B cell (primary cell): ENCODE measurements at regions not wholly inside any gene's neighbourhood (a gene's known extent, or its start where the extent isn't known, plus 50 kb on each side); places are given as distances from the start of the nearest gene placed in this dataset. TPM values are rescaled to one million over a fixed set of nuclear protein-coding genes. Genes with fewer than 3 reads are reported as not detected.

Source experiments
- ATAC-seq: fragments of 200-7000 bp; cut with Tn5 transposase; one replicate; pipeline ENCODE4 v1.10.0; 2021; ENCODE audit warnings: low read depth, mild to moderate bottlenecking, moderate number of reproducible peaks, moderate library complexity
- CTCF ChIA-PET: fragments of 350-600 bp; sonication (Branson Sonifier 250); formaldehyde crosslinking; loops from one replicate; lab custom pipeline; 2021; ENCODE audit warnings: antibody characterized with exemption, inconsistent platforms; lab: Charles Lee
- POLR2A ChIA-PET: fragments of 350-600 bp; sonication (Branson Sonifier 250); formaldehyde crosslinking; loops from one replicate; lab custom pipeline; 2021; ENCODE audit warnings: antibody characterized with exemption; lab: Charles Lee
- DNase-seq: peaks from one replicate; pipeline ENCODE4 v3.0.0; 2013
- H2AFZ ChIP-seq: 2 replicates; pipeline ENCODE4 v1.6.1; 2012; ENCODE audit warnings: mild to moderate bottlenecking, low read depth, low read length; ENCODE audit not compliant: insufficient read depth, poor library complexity, severe bottlenecking
- H3K27ac ChIP-seq, 2 donors: 1 replicate in 1 of 2; 2 replicates in 1 of 2; pipeline ENCODE4 v1.5.1; 2012 to 2013; ENCODE audit warnings: low read length in 2 of 2, mild to moderate bottlenecking in 2 of 2, moderate library complexity in 1 of 2
- H3K27me3 ChIP-seq, 4 experiments: fragments of 200-600 bp in 1 of 4; sonication (generic) in 1 of 4; replicated peaks in 1 of 4; 1 replicate in 2 of 4; 2 replicates in 2 of 4; pipeline versions ENCODE4 v1.6.1 to v1.7.0; 2013 to 2016; ENCODE audit warnings: low read length in 3 of 4, mild to moderate bottlenecking in 2 of 4, mixed read lengths in 1 of 4, moderate library complexity in 1 of 4; ENCODE audit not compliant: insufficient read depth in 4 of 4, control insufficient read depth in 3 of 4; ENCODE audit errors: control extremely low read depth in 1 of 4
- H3K36me3 ChIP-seq, 2 experiments: replicated peaks in 1 of 2; 1 replicate in 1 of 2; 2 replicates in 1 of 2; pipeline versions ENCODE4 v1.6.1 to v1.7.1; 2013; ENCODE audit warnings: low read length in 1 of 2; ENCODE audit not compliant: insufficient read depth in 2 of 2, control insufficient read depth in 1 of 2; ENCODE audit errors: control extremely low read depth in 1 of 2, extremely low read depth in 1 of 2
- H3K4me1 ChIP-seq, 2 donors: fragments of 200-600 bp in 1 of 2; sonication (generic) in 1 of 2; 1 replicate in 1 of 2; 2 replicates in 1 of 2; pipeline versions ENCODE4 v1.5.1 to v1.6.1; 2013 to 2017; ENCODE audit warnings: low read length in 2 of 2; ENCODE audit not compliant: control insufficient read depth in 2 of 2, insufficient read depth in 2 of 2
- H3K4me2 ChIP-seq: replicated peaks from 2 replicates; pipeline ENCODE3; 2012; ENCODE audit warnings: mild to moderate bottlenecking, low read depth, low read length; ENCODE audit not compliant: poor library complexity, severe bottlenecking
- H3K4me3 ChIP-seq, 5 experiments: fragments of 200-600 bp in 1 of 5; sonication (generic) in 1 of 5; 1 replicate in 3 of 5; 2 replicates in 2 of 5; pipeline versions ENCODE4 v1.5.1 to v1.7.0; 2011 to 2016; ENCODE audit warnings: low read length in 4 of 5, mild to moderate bottlenecking in 4 of 5, low read depth in 2 of 5, control low read depth in 1 of 5, moderate library complexity in 1 of 5; ENCODE audit not compliant: insufficient read depth in 1 of 5; ENCODE audit errors: control extremely low read depth in 1 of 5, extremely low read depth in 1 of 5
- H3K79me2 ChIP-seq: fragments of 200-600 bp; sonication (generic); one replicate; pipeline ENCODE4 v1.6.0; 2016; ENCODE audit warnings: low read length; ENCODE audit not compliant: control insufficient read depth, insufficient read depth
- H3K9ac ChIP-seq: fragments of 200-600 bp; sonication (generic); 2 replicates; pipeline ENCODE4 v1.6.1; 2017; ENCODE audit warnings: mild to moderate bottlenecking, low read length, moderate library complexity
- H3K9me3 ChIP-seq, 3 donors: one replicate each; pipeline versions ENCODE4 v1.6.1 to v1.7.1; 2013; ENCODE audit warnings: low read length in 2 of 3; ENCODE audit not compliant: control insufficient read depth in 2 of 3, insufficient read depth in 1 of 3; ENCODE audit errors: control extremely low read depth in 1 of 3
- H4K20me1 ChIP-seq: 2 replicates; pipeline ENCODE4 v1.6.0; 2012; ENCODE audit warnings: mild to moderate bottlenecking, low read length; ENCODE audit not compliant: insufficient read depth, control insufficient read depth, poor library complexity, severe bottlenecking
- H3K27ac Mint-ChIP-seq: one replicate; pipeline ENCODE4 v1.8.0; 2021; ENCODE audit warnings: mixed read lengths
- H3K27me3 Mint-ChIP-seq: one replicate; pipeline ENCODE4 v1.8.0; 2021; ENCODE audit warnings: mixed read lengths
- H3K4me1 Mint-ChIP-seq: one replicate; pipeline ENCODE4 v1.8.0; 2021; ENCODE audit warnings: mixed read lengths
- H3K4me3 Mint-ChIP-seq: one replicate; pipeline ENCODE4 v1.8.0; 2021; ENCODE audit warnings: mixed read lengths
- H3K9me3 Mint-ChIP-seq: one replicate; pipeline ENCODE4 v1.8.0; 2022; ENCODE audit warnings: mixed read lengths; ENCODE audit not compliant: insufficient read depth
- EZH2 ChIP-seq: IDR thresholded peaks from 2 replicates; pipeline ENCODE4 v1.6.1; 2012; ENCODE audit warnings: borderline replicate concordance, low read depth, mild to moderate bottlenecking, moderate library complexity, low read length; ENCODE audit not compliant: insufficient read depth, poor library complexity, severe bottlenecking
- WGBS: methylation state at CpG from one replicate; pipeline ENCODE4 v1.1.5; 2013; ENCODE audit warnings: missing lambda C conversion rate; ENCODE audit not compliant: insufficient coverage; 5-methylcytosine and 5-hydroxymethylcytosine counted together
- intact Hi-C: fragments of 100-400 bp; cut with micrococcal nuclease; formaldehyde crosslinking; loops from one replicate; pipeline ENCODE4 v1.10.0; 2022
- small RNA-seq: library from RNA; depleted of rRNA; stranded (forward); fragments of <200 nt; gene quantifications from one replicate; pipeline ENCODE3, GENCODE V24; 2012; ENCODE audit warnings: low replicate concordance, low read depth; ENCODE audit not compliant: insufficient read length
- TF ChIP-seq, protein P1 (sequence below): fragments of 200-600 bp; IDR thresholded peaks from one replicate; pipeline ENCODE4 v1.8.0; 2022; ENCODE audit warnings: antibody characterized with exemption, mild to moderate bottlenecking

DNA sequence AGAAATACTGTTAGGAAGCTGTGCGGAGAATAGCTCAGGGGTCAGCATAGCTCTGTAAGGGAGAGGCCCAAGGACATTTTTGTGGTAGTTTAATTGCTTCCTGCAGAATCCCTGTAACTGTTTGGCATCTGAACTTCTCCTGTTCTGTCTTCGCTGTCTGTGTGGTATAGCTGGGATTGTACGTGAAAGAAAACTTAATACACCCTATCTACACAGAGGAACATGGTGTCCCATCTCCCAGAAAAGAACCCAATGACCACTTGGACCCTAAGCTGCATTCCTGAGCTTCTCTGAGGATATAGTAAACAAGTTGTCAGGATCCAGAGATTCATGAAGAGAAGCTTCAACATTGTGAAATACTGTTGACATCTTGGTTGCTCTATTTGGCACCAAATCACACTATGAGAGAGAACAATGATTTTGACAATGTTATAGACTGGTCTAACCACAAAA lies 81.3 kb downstream of the CDC42EP3 start:
- no peak for ATAC-seq
- 83% methylated on average over 1 of the region's 3 CpGs for WGBS
- ChIA-PET CTCF (interaction anchor here (0.7 to 0.9 kb wide), 2 partner anchors 58 to 176 kb away, joined by 3 read pairs; no protein-coding TSS in a partner anchor), POLR2A (no interaction called here)
- Mint-ChIP-seq H3K4me3 (no peak overlapping the region), H3K4me1 (peaks cover 31% of the 10 kb centered on the region), H3K27me3 (no peaks in the 10 kb centered on the region), H3K9me3 (peaks cover 3% of the 10 kb centered on the region), H3K27ac (no peak overlapping the region)
- Histone ChIP-seq H3K27ac (no peak overlapping the region), H3K9me3 (peaks cover 0 to 7% (median 2%) of the 10 kb centered on the region in 3 donors), H3K9ac (no peak overlapping the region), H2AFZ (no peak overlapping the region), H3K79me2 (no peaks in the 10 kb centered on the region), H3K36me3 (no peaks in the 10 kb centered on the region), H3K4me2 (no peak overlapping the region), H3K4me1 (peaks cover 10 to 16% of the 10 kb centered on the region in 2 donors), H3K27me3 (no peaks in the 10 kb centered on the region), H4K20me1 (no peaks in the 10 kb centered on the region), H3K4me3 (no peak overlapping the region)
- TF ChIP-seq EZH2, result no peak
- TF ChIP-seq, protein P1, sequence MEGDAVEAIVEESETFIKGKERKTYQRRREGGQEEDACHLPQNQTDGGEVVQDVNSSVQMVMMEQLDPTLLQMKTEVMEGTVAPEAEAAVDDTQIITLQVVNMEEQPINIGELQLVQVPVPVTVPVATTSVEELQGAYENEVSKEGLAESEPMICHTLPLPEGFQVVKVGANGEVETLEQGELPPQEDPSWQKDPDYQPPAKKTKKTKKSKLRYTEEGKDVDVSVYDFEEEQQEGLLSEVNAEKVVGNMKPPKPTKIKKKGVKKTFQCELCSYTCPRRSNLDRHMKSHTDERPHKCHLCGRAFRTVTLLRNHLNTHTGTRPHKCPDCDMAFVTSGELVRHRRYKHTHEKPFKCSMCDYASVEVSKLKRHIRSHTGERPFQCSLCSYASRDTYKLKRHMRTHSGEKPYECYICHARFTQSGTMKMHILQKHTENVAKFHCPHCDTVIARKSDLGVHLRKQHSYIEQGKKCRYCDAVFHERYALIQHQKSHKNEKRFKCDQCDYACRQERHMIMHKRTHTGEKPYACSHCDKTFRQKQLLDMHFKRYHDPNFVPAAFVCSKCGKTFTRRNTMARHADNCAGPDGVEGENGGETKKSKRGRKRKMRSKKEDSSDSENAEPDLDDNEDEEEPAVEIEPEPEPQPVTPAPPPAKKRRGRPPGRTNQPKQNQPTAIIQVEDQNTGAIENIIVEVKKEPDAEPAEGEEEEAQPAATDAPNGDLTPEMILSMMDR, result no peak
- DNase-seq, result no peak
- intact Hi-C loops, result no loop called here

Small RNA genes lying in the stretch of these regions (small RNA-seq; reads per million reads assigned to genes)
- not detected for gene RNU6-1116P
